Esophagus squamous epithelium (tissue), 5 donors: ENCODE measurements at regions not wholly inside any gene's neighbourhood (a gene's known extent, or its start where the extent isn't known, plus 50 kb on each side); places are given as distances from the start of the nearest gene placed in this dataset.

Experiments
- DNase-seq: peaks from one replicate; lab custom pipeline; 2025; lab: John Stamatoyannopoulos, UW
- H3K27ac ChIP-seq, 4 donors: fragments of 200-600 bp; sonication (generic); one replicate each; pipeline ENCODE4 v1.5.1; 2016 to 2019; ENCODE audit warnings: mild to moderate bottlenecking in 1 of 4
- H3K27me3 ChIP-seq, 4 donors: fragments of 200-600 bp; sonication (generic); 1 replicate in 3 of 4; 2 replicates in 1 of 4; pipeline versions ENCODE4 v1.5.1 to v1.6.0; 2017 to 2021; ENCODE audit warnings: antibody characterized with exemption in 1 of 4
- H3K36me3 ChIP-seq, 3 donors: fragments of 200-600 bp; sonication (generic); one replicate each; pipeline ENCODE4 v1.5.1; 2016 to 2019
- H3K4me1 ChIP-seq, 3 donors: fragments of 200-600 bp; sonication (generic); one replicate each; pipeline ENCODE4 v1.5.1; 2017 to 2019
- H3K4me3 ChIP-seq, 4 donors: fragments of 200-600 bp; sonication (generic); 1 replicate in 3 of 4; 2 replicates in 1 of 4; pipeline ENCODE4 v1.5.1; 2016 to 2019; ENCODE audit warnings: mild to moderate bottlenecking in 2 of 4, moderate library complexity in 1 of 4
- H3K9me3 ChIP-seq, 3 donors: fragments of 200-600 bp; sonication (generic); one replicate each; pipeline ENCODE4 v1.5.1; 2016 to 2019
- POLR2A ChIP-seq, 4 donors: fragments of 450-650 bp; IDR thresholded peaks; one replicate each; pipeline ENCODE4 v1.6.1; 2017; ENCODE audit warnings: antibody characterized with exemption in 4 of 4, mild to moderate bottlenecking in 4 of 4, moderate library complexity in 3 of 4
- WGBS, 2 donors: methylation state at CpG; one replicate each; pipeline ENCODE4 v1.1.5; 2018; 5-methylcytosine and 5-hydroxymethylcytosine counted together
- intact Hi-C: fragments of 100-400 bp; cut with DNase I; formaldehyde crosslinking; loops from one replicate; pipeline ENCODE4 v1.15.0; 2022
- TF ChIP-seq, protein P1 (sequence below), 6 experiments: fragments of 450-650 bp in 4 of 6; fragments of 200-600 bp in 2 of 6; sonication (generic) in 2 of 6; IDR thresholded peaks; one replicate each; pipeline ENCODE4 v1.5.1; 2016 to 2019; ENCODE audit warnings: antibody characterized with exemption in 6 of 6, mild to moderate bottlenecking in 4 of 6, moderate library complexity in 4 of 6
- donor health status: DM: yes; HTN: yes; CAD: no.

DNA sequence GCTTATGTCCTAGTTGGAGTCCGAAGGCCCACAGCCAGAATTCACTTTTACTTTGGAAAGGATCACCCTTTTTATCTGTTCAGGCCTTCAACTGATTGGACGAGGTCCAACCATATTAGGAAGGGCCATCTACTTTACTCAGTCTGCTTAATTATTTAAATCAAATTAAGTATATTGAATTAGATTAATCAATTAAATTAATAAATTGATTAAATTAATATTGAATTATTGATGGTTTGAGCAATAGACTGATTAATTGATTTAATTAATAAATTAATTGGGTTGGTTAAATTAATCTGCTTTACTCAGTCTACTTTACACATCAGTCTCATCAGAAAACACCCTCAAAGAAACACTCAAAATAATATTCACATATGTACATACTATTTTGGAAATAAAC lies 816.9 kb upstream of the POT1 start:
- intact Hi-C loops = no loop called here
- H3K4me3 ChIP-seq = no peak overlapping the region
- H3K27me3 ChIP-seq = no peaks in the 10 kb centered on the region
- no peak overlapping the region for H3K27ac ChIP-seq
- 44 to 72% methylated on average over 2 of the region's 2 CpGs for WGBS, 2 donors
- H3K9me3 ChIP-seq = no peaks in the 10 kb centered on the region
- no peaks in the 10 kb centered on the region for H3K36me3 ChIP-seq
- TF ChIP-seq, protein P1, sequence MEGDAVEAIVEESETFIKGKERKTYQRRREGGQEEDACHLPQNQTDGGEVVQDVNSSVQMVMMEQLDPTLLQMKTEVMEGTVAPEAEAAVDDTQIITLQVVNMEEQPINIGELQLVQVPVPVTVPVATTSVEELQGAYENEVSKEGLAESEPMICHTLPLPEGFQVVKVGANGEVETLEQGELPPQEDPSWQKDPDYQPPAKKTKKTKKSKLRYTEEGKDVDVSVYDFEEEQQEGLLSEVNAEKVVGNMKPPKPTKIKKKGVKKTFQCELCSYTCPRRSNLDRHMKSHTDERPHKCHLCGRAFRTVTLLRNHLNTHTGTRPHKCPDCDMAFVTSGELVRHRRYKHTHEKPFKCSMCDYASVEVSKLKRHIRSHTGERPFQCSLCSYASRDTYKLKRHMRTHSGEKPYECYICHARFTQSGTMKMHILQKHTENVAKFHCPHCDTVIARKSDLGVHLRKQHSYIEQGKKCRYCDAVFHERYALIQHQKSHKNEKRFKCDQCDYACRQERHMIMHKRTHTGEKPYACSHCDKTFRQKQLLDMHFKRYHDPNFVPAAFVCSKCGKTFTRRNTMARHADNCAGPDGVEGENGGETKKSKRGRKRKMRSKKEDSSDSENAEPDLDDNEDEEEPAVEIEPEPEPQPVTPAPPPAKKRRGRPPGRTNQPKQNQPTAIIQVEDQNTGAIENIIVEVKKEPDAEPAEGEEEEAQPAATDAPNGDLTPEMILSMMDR (IDR thresholded peaks at IDR 0.05) = no peak
- TF ChIP-seq POLR2A (IDR thresholded peaks at IDR 0.05) = no peak
- DNase-seq = no peak
- no peaks in the 10 kb centered on the region for H3K4me1 ChIP-seq

DNA sequence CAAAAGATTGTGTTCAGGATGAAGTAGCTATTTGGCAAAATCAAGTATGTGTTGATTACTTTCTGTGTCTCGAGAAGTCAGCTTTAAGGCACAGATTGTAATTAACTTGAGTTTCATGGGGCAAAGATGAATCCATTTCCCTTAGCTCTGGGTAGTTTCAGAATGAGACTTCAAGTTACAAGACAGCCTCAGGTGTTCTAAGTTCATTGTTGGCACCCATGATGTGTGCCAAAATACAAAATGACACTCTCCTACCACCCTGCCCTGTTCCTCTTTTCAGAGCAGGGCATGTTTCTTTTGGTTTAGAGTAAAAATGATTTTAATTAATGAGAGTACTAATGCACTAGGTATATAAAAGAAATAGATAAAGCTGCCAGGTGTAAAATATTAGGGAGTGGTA lies 797.6 kb upstream of the POT1 start:
- no peak for DNase-seq
- intact Hi-C loops = no loop called here
- Histone ChIP-seq H3K27ac (no peak overlapping the region), H3K4me1 (no peaks in the 10 kb centered on the region), H3K4me3 (no peak overlapping the region), H3K36me3 (no peaks in the 10 kb centered on the region), H3K27me3 (no peaks in the 10 kb centered on the region), H3K9me3 (peaks cover 0 to 6% (median 0%) of the 10 kb centered on the region in 3 donors)
- TF ChIP-seq, protein P1 (IDR thresholded peaks at IDR 0.05) = no peak
- no peak for TF ChIP-seq POLR2A (IDR thresholded peaks at IDR 0.05)
- WGBS, 2 donors = 40 to 64% methylated on average over 1 of the region's 1 CpG

DNA sequence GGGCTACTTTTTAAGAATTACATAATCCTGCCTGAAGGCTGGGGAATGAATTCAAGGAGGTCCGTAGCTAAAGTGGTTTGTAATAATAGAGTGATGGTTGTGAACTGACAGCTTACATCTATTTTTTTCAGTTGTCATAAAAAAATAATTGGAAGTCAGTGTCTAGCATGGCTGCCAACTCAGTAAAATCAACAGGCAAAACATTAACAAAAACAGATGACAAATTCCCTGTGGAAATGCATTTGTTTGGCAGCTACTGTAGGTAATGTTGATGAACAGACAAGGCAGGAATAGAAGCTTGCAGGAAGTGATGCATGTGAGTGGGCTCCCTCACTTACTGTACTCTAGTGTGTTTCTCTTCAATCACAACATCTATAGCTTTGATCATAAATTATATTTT lies 766.0 kb upstream of the POT1 start:
- TF ChIP-seq, protein P1 (IDR thresholded peaks at IDR 0.05) = no peak
- TF ChIP-seq POLR2A (IDR thresholded peaks at IDR 0.05) = no peak
- Histone ChIP-seq H3K4me3 (no peak overlapping the region), H3K4me1 (no peaks in the 10 kb centered on the region), H3K27ac (no peak overlapping the region), H3K27me3 (no peaks in the 10 kb centered on the region), H3K9me3 (no peaks in the 10 kb centered on the region), H3K36me3 (no peaks in the 10 kb centered on the region)
- intact Hi-C loops = no loop called here
- DNase-seq = no peak
- WGBS, 2 donors = 46 to 50% methylated on average over 1 of the region's 1 CpG

DNA sequence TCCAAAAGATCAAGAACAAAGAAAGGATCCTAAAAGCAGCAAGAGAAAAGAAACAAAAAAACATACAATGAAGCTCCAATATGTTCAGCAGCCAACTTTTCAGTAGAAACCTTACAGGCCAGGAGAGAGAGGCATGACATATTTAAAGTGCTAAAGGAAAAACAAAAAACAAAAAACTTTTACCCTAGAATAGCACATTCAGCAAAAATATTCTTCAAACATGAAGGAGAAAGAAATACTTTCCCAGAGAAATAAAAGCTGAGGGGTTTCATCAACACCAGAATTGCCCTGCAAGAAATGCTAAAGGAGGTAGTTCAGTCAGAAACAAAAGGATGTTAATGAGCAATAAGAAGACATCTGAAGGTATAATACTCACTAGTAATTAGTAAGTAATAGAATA lies 753.5 kb upstream of the POT1 start:
- Histone ChIP-seq H3K4me3 (no peak overlapping the region), H3K9me3 (no peaks in the 10 kb centered on the region), H3K4me1 (no peaks in the 10 kb centered on the region), H3K27me3 (no peaks in the 10 kb centered on the region), H3K27ac (no peak overlapping the region), H3K36me3 (no peaks in the 10 kb centered on the region)
- intact Hi-C loops = no loop called here
- no peak for DNase-seq
- TF ChIP-seq, protein P1 (IDR thresholded peaks at IDR 0.05) = no peak
- no peak for TF ChIP-seq POLR2A (IDR thresholded peaks at IDR 0.05)

DNA sequence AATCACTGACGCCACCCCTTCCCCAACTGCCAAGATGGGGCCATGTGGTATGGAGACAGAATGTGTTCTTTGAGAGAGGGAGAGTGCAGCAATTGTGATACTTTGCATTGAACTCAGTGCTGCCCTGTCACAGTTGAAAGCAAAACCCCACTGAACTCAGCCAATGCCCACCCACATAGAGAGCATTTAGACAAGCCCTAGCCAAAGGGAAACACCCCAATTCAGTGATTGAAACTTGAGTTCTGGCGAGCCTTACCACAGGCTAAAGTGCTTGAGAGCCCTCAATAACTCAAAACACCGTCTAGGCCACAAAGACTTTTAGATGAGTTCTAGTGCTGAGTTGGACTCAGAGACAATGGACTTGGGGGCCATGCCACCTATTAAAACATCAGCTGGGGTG lies 751.9 kb upstream of the POT1 start:
- no peaks in the 10 kb centered on the region for H3K27me3 ChIP-seq
- no peaks in the 10 kb centered on the region for H3K36me3 ChIP-seq
- intact Hi-C loops = no loop called here
- no peak overlapping the region for H3K4me3 ChIP-seq
- H3K9me3 ChIP-seq = no peaks in the 10 kb centered on the region
- DNase-seq = no peak
- no peak for TF ChIP-seq POLR2A (IDR thresholded peaks at IDR 0.05)
- TF ChIP-seq, protein P1 (IDR thresholded peaks at IDR 0.05) = no peak
- 61 to 78% methylated on average over 3 of the region's 3 CpGs for WGBS, 2 donors
- no peaks in the 10 kb centered on the region for H3K4me1 ChIP-seq
- H3K27ac ChIP-seq = no peak overlapping the region
